Neutrophil (primary cell): ENCODE measurements at regions not wholly inside any gene's neighbourhood (a gene's known extent, or its start where the extent isn't known, plus 50 kb on each side); places are given as distances from the start of the nearest gene placed in this dataset.

Source experiments
- H3K27ac ChIP-seq: fragments of 200-600 bp; sonication (generic); 2 replicates; pipeline ENCODE4 v1.5.1; 2016; ENCODE audit warnings: mild to moderate bottlenecking, moderate library complexity
- H3K27me3 ChIP-seq: fragments of 200-600 bp; sonication (generic); 2 replicates; pipeline ENCODE4 v1.6.0; 2016; ENCODE audit warnings: mild to moderate bottlenecking
- H3K36me3 ChIP-seq: fragments of 200-600 bp; sonication (generic); 2 replicates; pipeline ENCODE4 v1.5.1; 2017
- H3K4me1 ChIP-seq, 2 experiments: fragments of 200-600 bp in 1 of 2; sonication (generic) in 1 of 2; 1 replicate in 1 of 2; 2 replicates in 1 of 2; pipeline versions ENCODE4 v1.5.1 to v1.6.1; 2013 to 2016; ENCODE audit warnings: low read depth in 1 of 2, low read length in 1 of 2, mild to moderate bottlenecking in 1 of 2, moderate library complexity in 1 of 2; ENCODE audit not compliant: control insufficient read depth in 1 of 2, insufficient read depth in 1 of 2
- H3K4me3 ChIP-seq, 2 experiments: fragments of 200-600 bp in 1 of 2; sonication (generic) in 1 of 2; 1 replicate in 1 of 2; 2 replicates in 1 of 2; pipeline ENCODE4 v1.5.1; 2013 to 2016; ENCODE audit warnings: low read depth in 1 of 2, low read length in 1 of 2, mild to moderate bottlenecking in 1 of 2, moderate library complexity in 1 of 2
- H3K9me3 ChIP-seq: fragments of 200-600 bp; sonication (generic); 2 replicates; pipeline ENCODE4 v1.5.1; 2016
- CTCF ChIP-seq: fragments of 200-600 bp; sonication (generic); IDR thresholded peaks from 2 replicates; pipeline ENCODE4 v1.5.1; 2016; ENCODE audit warnings: antibody characterized with exemption

DNA sequence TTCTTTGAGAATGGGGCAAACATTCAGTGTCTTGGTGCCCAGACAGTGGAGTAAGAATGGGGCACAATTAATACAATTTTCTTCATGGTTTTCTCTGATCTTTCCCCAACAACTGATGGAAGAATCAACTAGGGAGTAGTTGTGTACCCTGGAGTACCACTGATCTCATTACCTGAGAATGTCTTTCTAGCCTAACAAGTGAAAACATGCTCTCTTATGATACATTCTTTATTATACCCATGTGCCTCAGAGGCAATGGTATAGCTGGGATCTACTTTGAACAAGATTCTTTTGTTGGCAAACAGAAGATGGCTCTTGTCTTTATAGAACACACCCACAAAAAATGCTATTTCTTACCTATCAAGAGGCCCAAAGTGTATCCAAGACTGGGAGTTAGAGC, 250.6 kb upstream of the CMC1 start:
- Histone ChIP-seq H3K9me3 (no peaks in the 10 kb centered on the region), H3K27me3 (no peaks in the 10 kb centered on the region), H3K27ac (no peak overlapping the region), H3K4me3 (no peak overlapping the region), H3K36me3 (no peaks in the 10 kb centered on the region), H3K4me1 (no peaks in the 10 kb centered on the region)
- no peak for TF ChIP-seq CTCF

DNA sequence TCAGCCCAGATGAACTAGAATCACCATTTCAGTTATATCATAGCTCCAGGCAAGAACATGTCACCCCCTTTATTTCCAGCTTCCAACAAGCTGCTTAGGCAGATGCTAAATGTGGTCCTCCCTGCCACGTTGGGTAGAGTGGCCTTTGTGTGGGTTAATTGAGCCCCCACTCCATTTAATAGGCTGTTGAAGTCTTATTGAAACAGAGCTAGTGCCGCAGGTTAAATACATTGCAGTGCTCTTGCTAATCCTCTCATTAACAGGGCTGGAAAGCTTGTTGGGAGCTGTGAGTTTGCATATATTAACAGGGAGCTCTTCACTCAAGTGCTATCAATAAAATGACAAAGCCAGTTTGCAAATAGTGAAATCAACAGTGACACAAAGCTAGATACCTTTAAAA, 248.4 kb upstream of the CMC1 start:
- no peak overlapping the region for H3K4me3 ChIP-seq
- no peaks in the 10 kb centered on the region for H3K36me3 ChIP-seq
- no peaks in the 10 kb centered on the region for H3K27me3 ChIP-seq
- no peak overlapping the region for H3K27ac ChIP-seq
- TF ChIP-seq CTCF, result no peak
- no peaks in the 10 kb centered on the region for H3K4me1 ChIP-seq
- H3K9me3 ChIP-seq, result no peaks in the 10 kb centered on the region

- no peaks in the 10 kb centered on the region for H3K27me3 ChIP-seq
- no peak for TF ChIP-seq CTCF
- no peak overlapping the region for H3K27ac ChIP-seq
- no peak overlapping the region for H3K4me3 ChIP-seq
- no peaks in the 10 kb centered on the region for H3K9me3 ChIP-seq
- H3K36me3 ChIP-seq, result no peaks in the 10 kb centered on the region
- H3K4me1 ChIP-seq, result no peaks in the 10 kb centered on the region
Measured at GRCh38 chr3:28000608-28001007, 240.8 kb upstream of the CMC1 start.

- Histone ChIP-seq H3K4me3 (no peak overlapping the region), H3K27me3 (no peaks in the 10 kb centered on the region), H3K36me3 (no peaks in the 10 kb centered on the region), H3K4me1 (no peaks in the 10 kb centered on the region), H3K9me3 (no peaks in the 10 kb centered on the region), H3K27ac (no peak overlapping the region)
- no peak for TF ChIP-seq CTCF
Measured at GRCh38 chr3:28008235-28008634, 233.2 kb upstream of the CMC1 start.

- Histone ChIP-seq H3K9me3 (no peaks in the 10 kb centered on the region), H3K27ac (no peak overlapping the region)
- no peak for TF ChIP-seq CTCF
Measured at GRCh38 chr3:28012830-28013229, 228.6 kb upstream of the CMC1 start.

GRCh38 chr3:28013864-28014473, 227.4 kb upstream of the CMC1 start:
- no peak overlapping the region for H3K4me3 ChIP-seq
- H3K4me1 ChIP-seq, result no peaks in the 10 kb centered on the region
- no peaks in the 10 kb centered on the region for H3K27me3 ChIP-seq
- H3K36me3 ChIP-seq, result no peaks in the 10 kb centered on the region
- H3K9me3 ChIP-seq, result no peaks in the 10 kb centered on the region
- H3K27ac ChIP-seq, result no peak overlapping the region
- TF ChIP-seq CTCF, result no peak

More at GRCh38 chr3:28012830-28013229, 228.6 kb upstream of the CMC1 start:
- H3K4me1 ChIP-seq, result no peaks in the 10 kb centered on the region
- no peaks in the 10 kb centered on the region for H3K27me3 ChIP-seq
- H3K4me3 ChIP-seq, result no peak overlapping the region
- H3K36me3 ChIP-seq, result no peaks in the 10 kb centered on the region
